ENCODE measurements at regions not wholly inside any gene's neighbourhood (a gene's known extent, or its start where the extent isn't known, plus 50 kb on each side); places are given as distances from the start of the nearest gene placed in this dataset.

GRCh38 chr7:46007194-46007593, 86.1 kb upstream of the IGFBP3 start:
- DNase-seq (ENCODE audit: low read depth), result no peak
- TF ChIP-seq CTCF (IDR thresholded peaks at IDR 0.05; ENCODE audit: low read depth, low read length, missing control alignments), result no peak
- H3K4me3 ChIP-seq (ENCODE audit: low read depth, low read length), result no peak overlapping the region

GRCh38 chr7:46006723-46007122, 85.7 kb upstream of the IGFBP3 start:
- DNase-seq (ENCODE audit: low read depth), result no peak
- TF ChIP-seq CTCF (IDR thresholded peaks at IDR 0.05; ENCODE audit: low read depth, low read length, missing control alignments), result no peak
- no peak overlapping the region for H3K4me3 ChIP-seq (ENCODE audit: low read depth, low read length)

DNA sequence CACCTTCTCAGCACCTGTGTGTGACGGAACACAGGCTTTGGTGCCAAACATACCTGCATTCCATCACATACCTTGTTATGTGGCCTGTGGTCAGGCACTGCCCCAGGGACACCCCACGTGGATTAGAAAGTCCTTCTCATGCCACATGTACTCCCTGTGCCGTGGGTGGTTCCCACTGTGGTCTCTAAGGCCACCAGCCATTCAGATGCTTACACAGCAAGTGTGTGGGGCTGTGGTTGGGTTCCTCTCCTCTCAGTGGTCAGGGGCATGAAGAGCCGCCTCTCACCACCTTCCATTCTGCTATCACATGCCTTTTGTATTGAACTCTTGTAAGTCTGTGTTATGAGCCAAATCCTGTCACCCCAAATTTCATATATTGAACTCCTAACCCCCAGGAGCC, 85.1 kb upstream of the IGFBP3 start:
- TF ChIP-seq CTCF (IDR thresholded peaks at IDR 0.05; ENCODE audit: low read depth, low read length, missing control alignments), result no peak
- no peak for DNase-seq (ENCODE audit: low read depth)
- no peak overlapping the region for H3K4me3 ChIP-seq (ENCODE audit: low read depth, low read length)

DNA sequence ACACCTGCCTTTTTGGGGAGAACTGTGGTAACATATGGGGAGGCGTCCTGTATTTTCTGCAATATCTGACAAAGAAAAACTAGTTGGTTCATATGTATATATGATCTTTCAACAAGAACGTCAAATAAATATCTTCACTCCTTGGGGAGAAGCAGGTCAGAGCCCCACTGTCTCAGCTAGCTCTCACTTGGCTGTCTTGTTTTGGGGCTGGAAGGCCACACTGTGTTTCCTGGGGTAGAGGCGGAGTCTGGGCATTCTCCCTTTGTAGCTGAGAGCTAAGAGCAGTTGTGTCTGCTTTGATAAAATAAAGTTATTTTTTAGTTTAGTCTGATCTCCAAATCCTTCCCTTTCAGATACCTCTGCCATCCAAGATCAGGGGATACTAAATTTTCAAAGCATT, 83.9 kb upstream of the IGFBP3 start:
- H3K4me3 ChIP-seq (ENCODE audit: low read depth, low read length), result no peak overlapping the region
- no peak for DNase-seq (ENCODE audit: low read depth)
- no peak for TF ChIP-seq CTCF (IDR thresholded peaks at IDR 0.05; ENCODE audit: low read depth, low read length, missing control alignments)

GRCh38 chr7:46003896-46004875, 83.1 kb upstream of the IGFBP3 start:
- DNase-seq (ENCODE audit: low read depth), result no peak
- no peak for TF ChIP-seq CTCF (IDR thresholded peaks at IDR 0.05; ENCODE audit: low read depth, low read length, missing control alignments)
- H3K4me3 ChIP-seq (ENCODE audit: low read depth, low read length), result no peak overlapping the region

GRCh38 chr7:46003161-46003560, 82.1 kb upstream of the IGFBP3 start:
- no peak for TF ChIP-seq CTCF (IDR thresholded peaks at IDR 0.05; ENCODE audit: low read depth, low read length, missing control alignments)
- no peak overlapping the region for H3K4me3 ChIP-seq (ENCODE audit: low read depth, low read length)
- DNase-seq (ENCODE audit: low read depth), result no peak

DNA sequence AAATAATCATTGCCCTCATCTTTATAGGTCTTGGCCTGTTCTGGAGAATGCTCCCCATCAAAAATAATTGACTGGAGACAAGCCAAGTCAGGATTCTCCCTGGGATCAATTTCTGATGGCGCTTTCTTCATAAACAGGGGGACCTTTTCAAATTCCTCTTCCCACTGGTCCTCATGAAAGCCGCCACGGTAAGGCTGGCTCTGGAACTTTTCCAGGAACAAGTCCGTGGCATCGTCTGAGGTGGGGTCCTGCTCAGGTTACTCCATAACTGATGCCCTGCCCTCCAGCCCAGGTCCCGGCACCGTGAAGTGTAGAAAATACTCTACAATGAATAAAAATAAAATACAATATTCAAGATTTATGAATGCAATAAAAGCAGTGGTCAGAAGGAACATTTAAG, 79.4 kb upstream of the IGFBP3 start:
- no peak for DNase-seq (ENCODE audit: low read depth)
- no peak overlapping the region for H3K4me3 ChIP-seq (ENCODE audit: low read depth, low read length)
- TF ChIP-seq CTCF (IDR thresholded peaks at IDR 0.05; ENCODE audit: low read depth, low read length, missing control alignments), result no peak
